GM18951 (cell line): ENCODE measurements at regions not wholly inside any gene's neighbourhood (a gene's known extent, or its start where the extent isn't known, plus 50 kb on each side); places are given as distances from the start of the nearest gene placed in this dataset.

Experiments used
- POLR2A ChIP-seq: IDR thresholded peaks from 4 replicates; pipeline ENCODE4 v1.6.1; 2011; ENCODE audit warnings: mild to moderate bottlenecking; ENCODE audit not compliant: insufficient read length, insufficient read depth; ENCODE audit errors: extremely low read depth
- in situ Hi-C: fragments of 300-500 bp; cut with MboI; formaldehyde crosslinking; loops from one replicate; pipeline ENCODE4 v1.12.0; 2022; ENCODE audit warnings: low sequenced_read_pairs, mixed read lengths, inconsistent platforms; ENCODE audit not compliant: unreplicated experiment

DNA sequence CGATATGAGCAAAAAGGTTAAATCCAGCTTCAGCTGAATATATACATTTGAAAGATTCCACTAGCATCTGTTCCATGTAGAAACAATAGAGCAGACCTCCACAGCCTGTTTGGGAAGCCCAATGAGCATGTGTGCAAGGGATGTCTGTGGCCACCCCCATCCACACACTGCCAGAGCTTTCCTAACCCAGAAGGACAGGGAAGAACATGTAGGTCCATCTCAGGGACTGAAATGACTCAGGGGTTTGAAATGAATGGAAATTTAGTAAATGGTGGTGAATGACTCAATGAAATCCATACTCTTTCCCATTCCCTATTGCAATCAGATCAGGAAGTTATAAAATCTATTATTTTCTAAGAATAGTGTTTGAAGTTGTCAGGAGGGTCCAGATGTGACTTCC, 397.2 kb downstream of the DUSP10 start:
- in situ Hi-C loops, result no loop called here
- TF ChIP-seq POLR2A, result no peak

DNA sequence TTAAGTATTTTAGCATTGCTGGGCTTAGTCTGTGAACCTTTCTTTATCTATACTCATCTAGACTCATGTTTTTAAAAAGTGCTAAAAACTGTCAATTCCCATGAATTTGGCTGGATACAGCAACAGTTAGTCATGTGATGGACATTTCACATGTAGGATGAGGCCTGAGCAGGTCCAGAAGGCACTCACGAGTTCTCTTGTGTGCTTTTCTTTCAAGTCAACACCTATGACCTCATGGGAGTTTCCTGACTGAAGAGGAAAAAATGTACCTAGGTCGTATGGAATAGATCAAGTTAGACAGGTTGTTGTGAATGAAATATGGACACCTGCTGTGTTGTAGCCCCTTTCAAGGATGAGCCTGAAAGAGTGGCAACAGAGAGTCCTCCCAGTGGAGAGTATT, 394.2 kb downstream of the DUSP10 start:
- in situ Hi-C loops, result no loop called here
- no peak for TF ChIP-seq POLR2A

DNA sequence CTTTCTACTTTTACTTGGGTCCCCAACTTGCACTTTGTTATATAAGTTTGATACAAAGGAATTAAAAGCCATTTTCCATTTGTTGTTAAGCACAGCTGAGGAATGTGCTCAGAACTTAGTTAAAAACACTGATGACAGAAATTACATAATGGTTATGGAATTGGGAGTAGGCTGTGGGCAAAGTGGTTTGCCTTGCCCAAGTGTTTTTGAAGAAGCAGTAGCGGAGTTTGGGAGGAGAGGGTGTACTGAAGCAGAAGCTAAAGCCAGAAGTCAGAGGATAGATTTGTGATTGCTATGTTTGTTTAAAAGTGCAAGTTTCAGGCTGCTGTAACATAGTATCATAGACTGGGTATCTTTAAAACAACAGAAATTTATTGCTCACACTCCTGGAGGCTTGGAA, 391.8 kb downstream of the DUSP10 start:
- TF ChIP-seq POLR2A, result no peak
- in situ Hi-C loops, result no loop called here

DNA sequence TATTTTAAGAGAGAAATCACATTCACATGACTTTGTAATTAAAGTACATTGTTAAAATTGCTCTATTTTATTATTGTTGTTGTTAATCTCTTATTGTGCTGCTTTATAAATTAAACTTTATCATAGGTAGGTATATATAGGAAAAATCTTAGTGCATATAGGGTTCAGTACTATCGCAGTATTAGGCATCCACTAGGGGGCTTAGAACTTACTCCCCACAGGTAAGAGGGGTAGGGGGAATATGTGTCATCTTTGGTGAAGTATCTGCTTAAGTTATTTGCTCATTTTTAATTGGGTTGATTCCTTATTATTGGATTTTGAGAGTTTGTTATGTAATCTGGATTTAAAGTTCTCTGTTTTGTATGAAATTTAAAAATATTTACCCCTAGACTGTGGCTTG, 385.2 kb downstream of the DUSP10 start:
- in situ Hi-C loops, result no loop called here
- no peak for TF ChIP-seq POLR2A

DNA sequence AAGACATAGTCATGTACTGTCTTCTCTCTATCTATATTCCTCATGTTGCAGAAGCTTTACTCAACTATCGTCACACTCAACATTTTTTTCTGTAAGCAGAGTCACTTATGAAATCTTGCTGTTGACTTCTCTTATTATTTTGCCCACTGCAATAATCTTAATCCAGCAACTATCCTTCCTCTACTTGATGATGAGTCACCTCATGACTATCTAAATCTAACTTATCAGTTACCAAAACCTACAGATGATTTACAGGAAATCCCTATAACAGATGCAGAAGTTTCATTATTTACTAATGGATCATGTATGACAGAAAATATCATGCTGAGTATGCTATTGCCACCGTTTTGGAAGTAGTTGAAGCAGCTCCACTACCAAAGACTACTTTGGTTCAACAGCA, 378.9 kb downstream of the DUSP10 start:
- in situ Hi-C loops, result no loop called here
- no peak for TF ChIP-seq POLR2A

DNA sequence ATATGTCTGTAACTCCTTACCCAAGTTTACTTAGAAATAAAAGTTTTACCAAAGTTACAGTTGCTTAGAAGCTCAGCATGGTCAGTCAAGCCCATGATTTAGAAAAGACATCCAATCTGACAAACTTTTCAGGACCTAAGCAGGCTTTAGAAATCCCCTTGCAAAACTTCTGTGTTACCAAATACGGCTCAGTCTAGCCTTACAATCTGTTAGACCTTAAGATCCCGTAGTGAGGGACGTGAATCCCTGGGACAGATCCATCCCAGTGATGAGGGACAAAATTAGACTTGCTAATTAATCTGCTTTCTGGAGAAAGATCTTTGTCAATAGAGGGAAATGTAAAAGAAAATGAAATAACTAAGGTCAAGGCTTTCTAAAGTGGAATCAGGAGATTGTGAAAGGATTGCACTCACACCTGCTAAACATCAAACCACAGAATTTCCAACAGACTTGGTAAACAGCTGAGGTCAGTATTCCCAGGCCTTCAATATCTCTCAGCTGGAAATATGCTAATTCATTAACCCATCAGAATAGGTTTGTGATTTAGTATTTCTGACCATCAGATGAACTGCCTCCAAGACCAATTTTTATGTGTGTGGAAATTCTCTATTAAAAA, 375.3 kb downstream of the DUSP10 start:
- no peak for TF ChIP-seq POLR2A
- in situ Hi-C loops, result no loop called here

DNA sequence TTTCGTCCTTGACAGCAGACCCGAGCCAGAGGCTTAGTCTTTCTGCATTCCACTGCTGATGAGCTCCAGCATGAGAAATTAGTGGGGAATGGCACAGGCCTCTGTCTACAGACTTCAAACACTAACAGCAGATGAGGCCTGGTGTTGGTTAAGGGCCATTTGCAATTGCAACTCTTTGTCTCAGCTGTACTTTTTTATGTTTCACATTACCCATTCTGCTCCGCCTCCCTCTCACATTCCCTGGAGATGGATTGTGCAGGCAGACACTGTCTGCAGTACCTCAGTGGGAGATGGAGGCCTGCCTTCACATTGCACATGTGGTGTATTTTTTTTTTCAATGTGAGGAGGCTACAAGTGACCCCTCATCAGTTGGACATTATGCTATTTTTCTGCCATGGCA, 370.2 kb downstream of the DUSP10 start:
- in situ Hi-C loops, result no loop called here
- no peak for TF ChIP-seq POLR2A

DNA sequence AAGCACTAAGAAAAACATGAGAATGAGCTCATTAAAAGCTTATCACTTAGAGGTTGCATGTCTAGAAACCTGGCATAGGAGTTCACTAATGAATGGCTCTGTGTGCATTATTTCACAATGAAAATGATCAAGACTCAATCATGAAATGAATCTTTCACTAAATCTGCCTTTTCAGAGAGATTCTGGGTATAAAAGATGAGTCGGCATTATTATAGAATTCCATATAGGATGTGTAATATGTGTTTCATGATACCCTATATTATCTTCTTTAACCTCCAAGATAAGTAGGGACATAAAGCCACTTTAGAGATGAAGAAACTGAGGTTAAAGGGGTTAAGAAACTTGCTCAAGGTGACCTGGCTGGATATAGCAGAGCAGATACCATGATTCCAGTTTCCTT, 368.1 kb downstream of the DUSP10 start:
- TF ChIP-seq POLR2A, result no peak
- in situ Hi-C loops, result no loop called here

DNA sequence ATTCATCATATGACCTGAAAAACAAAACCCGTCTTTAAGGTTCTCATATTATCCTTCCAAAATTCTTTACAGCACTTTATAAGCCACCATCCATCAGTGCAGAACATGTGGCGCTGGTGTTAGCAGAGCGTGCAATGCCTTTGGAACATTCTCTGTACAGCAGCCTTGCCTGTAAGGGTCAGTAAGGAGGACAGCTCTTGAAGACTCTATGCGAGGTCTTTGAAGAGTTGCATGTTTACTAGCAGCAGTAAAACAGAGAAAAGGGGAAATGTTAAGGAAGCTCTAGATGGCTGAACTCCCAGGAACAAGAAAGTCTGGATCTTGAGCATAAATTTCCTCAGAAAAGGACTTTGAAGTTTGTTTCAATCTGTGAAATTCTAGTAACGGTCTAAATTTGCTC, 365.6 kb downstream of the DUSP10 start:
- TF ChIP-seq POLR2A, result no peak
- in situ Hi-C loops, result no loop called here

DNA sequence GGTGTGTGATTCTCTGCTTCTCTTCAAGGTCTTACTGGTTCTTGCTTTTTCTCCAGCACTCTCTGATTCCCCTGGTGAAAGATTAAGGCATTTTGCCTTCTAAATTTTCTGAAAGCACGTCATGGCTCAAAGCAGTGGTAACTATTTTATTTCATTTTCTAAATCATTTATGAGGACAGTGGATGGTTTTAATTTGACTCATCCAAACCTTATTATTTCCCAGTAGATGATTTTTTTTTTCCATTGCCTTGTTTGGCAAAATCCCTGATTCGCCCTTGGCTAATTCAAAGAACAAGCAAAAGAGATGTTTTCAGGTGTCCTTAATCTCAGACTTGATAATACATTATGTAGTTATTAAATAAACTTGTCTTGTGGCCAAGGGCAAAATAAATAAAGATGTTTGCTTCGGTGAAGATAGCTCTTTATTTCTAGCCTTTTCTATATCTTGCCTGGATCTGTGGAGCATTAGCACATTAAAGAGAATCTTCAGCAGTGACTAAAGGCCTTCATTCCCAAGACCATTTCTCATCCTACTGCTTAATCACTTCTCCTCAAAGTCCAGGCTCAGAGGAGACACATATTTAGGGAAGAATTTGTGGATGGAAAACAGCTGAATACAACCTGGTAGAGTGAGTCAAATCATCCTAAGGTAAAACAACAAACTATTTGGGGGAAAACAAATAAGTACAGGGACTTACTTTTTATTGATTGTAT, 359.8 kb downstream of the DUSP10 start:
- TF ChIP-seq POLR2A, result no peak
- in situ Hi-C loops, result no loop called here

DNA sequence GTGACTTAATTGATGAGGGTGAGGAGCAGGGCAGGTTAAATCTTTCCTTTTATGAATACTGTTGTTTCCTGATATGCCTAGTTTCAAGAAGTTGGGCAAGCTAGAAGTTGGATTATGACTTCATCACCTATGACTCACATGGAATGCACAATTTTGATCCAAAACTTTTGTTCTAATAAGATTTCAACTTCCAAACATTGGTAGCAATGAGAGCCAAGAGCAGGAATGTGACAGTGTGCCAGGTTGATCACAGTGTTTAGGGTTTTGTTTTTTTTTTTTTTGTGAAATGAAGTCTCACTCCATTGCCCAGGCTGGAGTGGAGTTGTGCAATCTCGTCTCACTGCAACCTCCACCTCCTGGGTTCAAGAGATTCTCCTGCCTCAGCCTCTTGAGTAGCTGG, 349.4 kb downstream of the DUSP10 start:
- in situ Hi-C loops, result no loop called here
- TF ChIP-seq POLR2A, result no peak

DNA sequence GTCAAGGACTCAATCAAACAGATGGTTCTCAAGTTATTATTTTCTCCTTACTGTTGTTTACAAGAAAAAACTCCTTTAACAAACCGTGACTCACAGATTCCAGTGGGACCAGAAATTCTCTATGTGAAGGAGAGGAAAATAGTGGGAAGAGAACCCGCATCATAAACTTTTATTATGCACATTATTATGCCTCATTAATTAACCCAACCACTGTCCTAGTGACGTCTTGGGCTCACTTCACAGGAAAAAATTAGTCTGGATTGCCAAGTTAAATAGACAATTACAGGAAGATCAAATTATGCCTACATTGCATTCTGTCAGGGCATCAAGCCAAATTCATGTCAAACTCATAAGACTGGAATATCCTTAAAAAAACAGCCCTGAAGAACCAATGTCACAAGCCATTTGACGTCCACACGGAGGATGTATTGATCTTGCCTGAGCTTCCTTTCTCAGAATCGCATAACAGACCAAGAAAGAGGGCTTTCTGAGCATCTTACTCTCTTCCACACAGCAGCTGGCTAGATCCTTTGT, 347.8 kb downstream of the DUSP10 start:
- no peak for TF ChIP-seq POLR2A
- in situ Hi-C loops, result no loop called here

DNA sequence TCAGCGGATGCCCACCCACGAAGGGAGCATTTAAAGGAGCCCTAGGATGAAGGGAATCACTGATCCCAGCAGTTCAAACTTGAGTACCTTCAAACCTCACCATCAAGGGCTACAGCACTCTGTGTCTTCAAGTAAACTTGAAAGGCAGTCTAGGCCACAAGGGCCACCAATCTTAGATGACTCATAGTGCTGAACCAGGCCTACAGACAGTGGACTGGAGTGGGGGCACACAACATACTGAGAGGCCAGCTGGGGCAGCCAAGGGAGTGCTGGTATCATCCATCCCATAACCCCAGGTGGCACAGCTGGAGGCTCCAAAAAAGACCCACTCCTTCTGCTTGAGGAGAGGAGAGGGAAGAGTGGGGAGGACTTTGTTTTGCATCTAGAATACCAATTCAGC, 345.4 kb downstream of the DUSP10 start:
- in situ Hi-C loops, result no loop called here
- TF ChIP-seq POLR2A, result no peak

DNA sequence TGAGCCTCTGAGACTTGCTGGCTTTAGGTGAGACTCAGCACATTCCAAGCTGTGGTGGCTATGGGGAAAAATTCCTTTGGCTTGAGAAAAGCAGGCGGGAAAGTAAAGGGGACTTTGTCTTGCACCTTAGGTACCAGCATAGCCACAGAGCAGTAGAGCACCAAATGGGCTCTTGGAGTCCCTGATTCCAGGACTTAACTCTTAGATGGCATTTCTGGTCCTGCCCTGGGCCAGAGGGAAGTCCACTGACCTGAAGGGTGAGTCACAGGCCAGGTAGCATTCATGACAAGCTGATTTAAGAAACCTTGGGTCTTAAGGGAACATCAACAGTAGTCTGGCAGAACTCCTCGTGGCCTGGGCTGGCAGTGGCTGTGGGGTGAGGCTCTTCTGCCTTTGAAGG, 344.7 kb downstream of the DUSP10 start:
- no peak for TF ChIP-seq POLR2A
- in situ Hi-C loops, result no loop called here
